Esophagus mucosa (tissue), 1 donor: ENCODE measurements at regions not wholly inside any gene's neighbourhood (a gene's known extent, or its start where the extent isn't known, plus 50 kb on each side); places are given as distances from the start of the nearest gene placed in this dataset.
A peak's percentile ranks its signal among the peaks of the same experiment; 100 is the strongest.

Experiments
- ATAC-seq: fragments of 200-7000 bp; cut with Tn5 transposase; one replicate; pipeline ENCODE4 v1.9.1; 2020
- donor health status: DM: yes; HTN: yes; CAD: no.

GRCh38 chr9:99366183-99366582 lies 144.1 kb downstream of the SEC61B start:
- no peak for ATAC-seq

DNA sequence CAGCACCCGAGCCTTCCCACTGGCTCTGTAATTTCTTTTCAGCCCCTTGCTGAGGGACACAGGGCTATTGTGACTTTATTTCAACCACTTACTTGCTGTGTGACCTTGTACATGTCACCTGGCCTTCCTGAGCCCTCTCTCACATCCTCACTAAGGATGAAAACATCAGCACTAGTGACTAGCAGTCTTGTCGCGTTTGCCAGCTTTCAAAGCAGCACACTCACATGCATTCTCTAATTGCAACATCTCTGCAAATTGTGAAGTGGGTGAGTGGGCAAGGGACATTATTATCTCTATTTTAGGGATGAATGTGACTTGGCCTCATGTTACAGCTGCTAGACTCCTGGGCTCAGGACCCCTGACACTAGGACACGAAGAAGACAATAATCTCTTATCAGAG lies 144.5 kb downstream of the SEC61B start:
- no peak for ATAC-seq

DNA sequence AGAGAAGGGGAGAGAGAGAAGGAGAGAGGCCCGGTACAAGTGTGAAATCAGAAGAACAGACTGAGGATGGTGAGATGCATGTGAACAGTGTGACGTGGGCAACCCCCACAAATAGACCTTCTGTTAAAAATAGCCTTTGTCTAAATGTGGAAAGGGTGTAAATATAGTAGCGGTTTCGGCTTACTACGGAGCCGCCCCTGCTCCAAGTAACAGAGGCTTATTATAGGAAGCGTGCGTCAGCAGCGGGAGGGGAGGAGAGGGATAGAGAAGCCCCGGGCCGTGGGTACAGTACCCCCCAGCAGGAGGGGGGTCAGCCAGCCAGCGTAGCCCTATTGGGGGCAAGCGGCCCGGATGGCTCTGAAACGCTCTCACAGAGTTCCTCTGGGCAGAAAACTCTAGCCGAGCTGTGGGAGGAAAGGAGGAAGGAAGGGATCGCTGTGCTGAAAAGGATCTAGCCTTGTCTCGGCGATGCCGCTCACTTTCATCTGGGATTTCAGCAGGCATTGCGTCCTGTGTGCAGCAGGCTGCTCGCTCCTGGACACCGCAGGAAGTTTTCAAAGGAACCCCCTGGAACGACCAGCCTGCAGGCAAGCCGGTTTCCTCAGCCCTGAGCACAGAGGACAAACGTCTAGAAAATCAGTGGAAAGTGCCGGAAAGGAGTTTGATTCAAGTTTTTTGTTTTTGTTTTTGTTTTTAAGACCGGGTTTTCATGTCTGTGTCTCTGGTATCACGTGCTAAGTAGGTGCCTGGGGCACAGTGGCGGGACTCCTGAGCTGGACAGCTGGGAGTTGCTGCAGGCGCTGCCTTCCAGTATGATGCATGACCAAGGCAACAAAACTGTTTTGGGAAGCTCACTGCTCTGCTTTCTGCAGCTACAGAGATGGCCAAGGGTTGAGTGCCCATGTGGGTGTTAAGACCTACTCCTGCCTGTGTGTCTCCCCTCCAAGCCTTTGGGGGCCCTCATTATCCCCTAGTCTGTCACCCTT lies 146.6 kb downstream of the SEC61B start:
- peak; percentile 34 for ATAC-seq

- ATAC-seq = no peak
Measured at GRCh38 chr9:99369327-99369722, 147.2 kb downstream of the SEC61B start.

GRCh38 chr9:99370376-99370775 lies 148.3 kb downstream of the SEC61B start:
- no peak for ATAC-seq

- ATAC-seq = no peak
Measured at GRCh38 chr9:99371376-99371775, 149.3 kb downstream of the SEC61B start.

DNA sequence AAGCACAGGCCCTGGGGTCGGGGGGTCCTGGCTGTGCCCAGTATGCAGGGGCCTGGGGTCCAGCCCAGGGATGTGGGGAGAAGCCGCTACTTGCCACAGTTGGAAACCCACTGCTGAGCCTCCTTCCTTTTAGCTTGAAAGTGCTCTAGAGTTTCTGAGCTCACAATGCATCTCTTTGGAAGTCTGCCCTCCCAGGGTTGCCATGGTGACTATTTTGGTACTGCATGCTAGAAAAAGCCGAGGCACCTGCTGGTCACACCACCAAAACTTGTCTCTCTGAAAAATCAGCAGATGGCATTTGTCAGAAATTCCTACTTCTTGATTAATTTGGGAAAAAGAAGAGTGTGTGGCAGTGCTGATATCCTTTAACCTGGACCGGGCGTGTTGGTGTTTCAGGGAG lies 151.8 kb downstream of the SEC61B start:
- ATAC-seq = no peak

- ATAC-seq = no peak
Measured at GRCh38 chr9:99374793-99375192, 152.7 kb downstream of the SEC61B start.

DNA sequence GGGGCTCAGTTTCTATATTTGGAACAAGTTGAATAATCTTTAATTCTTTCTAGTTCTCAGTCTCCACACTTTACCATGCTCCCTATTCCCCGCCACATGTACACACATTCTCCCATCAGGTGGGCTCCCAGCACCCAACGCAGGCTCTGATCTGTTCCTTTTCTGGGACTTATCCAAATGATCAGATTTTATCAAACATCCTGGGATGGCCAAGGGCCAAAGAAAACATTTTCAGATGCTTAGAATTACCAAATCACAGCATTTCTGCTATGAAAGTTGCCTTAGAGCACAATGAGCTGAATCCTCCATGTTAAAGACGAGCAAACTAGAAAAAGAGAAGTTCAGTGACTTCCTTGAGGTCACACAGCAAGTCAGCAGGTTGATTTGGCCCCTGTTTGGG lies 153.4 kb downstream of the SEC61B start:
- ATAC-seq = no peak

- no peak for ATAC-seq
Measured at GRCh38 chr9:99377790-99378775, 156.0 kb downstream of the SEC61B start.

DNA sequence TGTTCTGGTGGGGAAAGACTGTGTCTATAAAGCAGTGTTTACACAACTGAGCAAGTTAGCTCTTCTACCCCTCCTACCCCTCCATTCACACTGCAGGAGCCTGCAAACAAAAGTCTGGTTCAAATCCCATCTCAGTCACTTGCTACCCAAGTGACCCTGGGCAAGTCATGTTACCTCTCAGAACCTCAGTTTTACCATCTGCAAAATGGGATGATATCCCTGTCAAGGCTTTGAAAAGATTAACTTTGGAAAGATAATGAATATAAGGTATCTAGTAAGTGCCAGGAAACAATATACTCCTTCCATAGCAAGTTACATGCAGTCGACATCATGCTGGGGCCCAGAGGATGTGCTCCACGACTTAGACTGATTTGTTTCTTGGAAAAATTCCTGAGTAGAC lies 161.5 kb downstream of the SEC61B start:
- no peak for ATAC-seq

DNA sequence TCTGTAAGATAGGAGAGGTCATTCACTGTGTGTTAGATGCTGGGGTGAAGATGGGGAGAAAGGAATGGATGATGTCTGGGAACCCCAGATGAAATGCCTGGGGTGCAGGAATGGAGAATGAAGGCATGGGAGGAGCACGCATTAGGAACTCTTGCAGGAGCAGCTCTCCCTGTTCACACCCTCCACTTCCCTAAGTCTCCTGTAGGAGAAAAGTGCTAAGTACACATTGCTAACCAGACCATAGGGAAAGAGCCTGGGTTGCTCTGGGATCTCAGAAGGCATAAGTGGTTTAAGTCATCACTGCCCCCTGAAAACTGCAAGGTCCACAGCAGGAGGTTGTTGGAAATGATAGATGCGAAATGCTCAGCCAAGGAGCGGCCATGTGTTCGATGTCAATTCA lies 163.1 kb downstream of the SEC61B start:
- no peak for ATAC-seq

DNA sequence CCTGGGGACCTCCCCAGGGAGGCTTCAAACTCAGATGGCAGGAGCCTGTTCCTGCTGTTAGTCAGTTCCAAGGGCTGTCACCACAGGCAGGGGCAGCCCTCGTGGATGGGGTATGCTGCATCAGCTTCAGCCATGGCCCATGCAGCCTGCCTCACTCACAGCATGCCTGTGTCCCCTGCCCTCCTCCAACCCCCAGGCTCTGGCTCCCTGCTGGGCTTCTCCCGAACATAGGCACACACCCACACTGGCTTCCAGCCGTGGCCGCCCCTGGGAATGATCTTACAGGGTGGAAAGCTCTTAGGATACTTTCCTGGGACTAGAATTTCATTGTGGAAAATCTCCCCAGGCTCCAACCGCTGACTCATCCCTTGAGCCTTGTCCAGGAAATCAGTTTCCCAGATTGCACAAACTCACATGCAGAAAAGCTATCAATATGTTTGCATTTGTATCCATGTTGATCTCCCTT lies 163.8 kb downstream of the SEC61B start:
- ATAC-seq = no peak

- no peak for ATAC-seq
Measured at GRCh38 chr9:99387431-99387830, 165.3 kb downstream of the SEC61B start.

DNA sequence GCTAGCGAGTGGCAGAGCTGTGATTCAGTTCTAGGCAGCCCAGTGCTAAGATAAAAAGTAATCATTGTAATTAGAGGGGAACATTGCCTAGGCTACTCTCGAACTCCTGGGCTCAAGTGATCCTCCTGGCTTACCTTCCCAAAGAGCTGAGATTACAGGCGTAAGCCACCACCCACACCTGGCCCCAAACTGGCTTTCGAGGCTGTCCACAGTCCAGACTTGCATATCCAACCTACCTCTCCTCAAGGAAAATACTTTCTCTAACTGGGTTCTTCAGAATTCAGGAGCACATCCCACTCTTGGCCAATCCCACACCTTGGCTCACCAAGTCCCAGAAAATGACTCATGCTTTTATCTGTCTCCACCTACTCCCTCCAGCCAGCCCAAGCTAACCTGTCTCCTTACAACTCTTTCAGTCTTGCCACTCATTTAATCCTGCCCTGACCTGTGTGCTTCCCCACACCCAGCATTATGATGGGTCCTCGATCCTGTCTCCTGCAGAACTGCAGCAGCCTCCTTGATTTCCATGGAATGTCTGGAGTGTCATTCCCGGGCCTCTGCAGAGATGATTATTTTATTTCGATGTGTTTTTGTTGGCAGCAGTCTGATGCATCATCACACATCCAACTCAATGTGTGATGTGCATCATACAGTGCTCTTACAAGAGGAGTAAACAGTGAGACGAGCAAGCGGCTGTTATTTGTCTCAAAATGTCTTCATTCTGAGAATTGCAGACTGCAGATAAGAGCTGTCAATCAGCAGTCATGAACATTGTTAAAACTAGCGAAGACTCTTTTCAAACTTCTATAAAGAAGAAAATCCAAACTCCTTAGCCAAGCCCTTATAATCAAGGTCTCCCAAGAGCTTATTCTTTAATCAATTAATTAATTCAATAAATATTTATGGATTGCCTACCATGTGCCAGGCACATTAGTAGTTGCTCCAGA lies 167.3 kb downstream of the SEC61B start:
- peak; percentile 93 for ATAC-seq

GRCh38 chr9:99391937-99392594 lies 170.0 kb downstream of the SEC61B start:
- no peak for ATAC-seq

DNA sequence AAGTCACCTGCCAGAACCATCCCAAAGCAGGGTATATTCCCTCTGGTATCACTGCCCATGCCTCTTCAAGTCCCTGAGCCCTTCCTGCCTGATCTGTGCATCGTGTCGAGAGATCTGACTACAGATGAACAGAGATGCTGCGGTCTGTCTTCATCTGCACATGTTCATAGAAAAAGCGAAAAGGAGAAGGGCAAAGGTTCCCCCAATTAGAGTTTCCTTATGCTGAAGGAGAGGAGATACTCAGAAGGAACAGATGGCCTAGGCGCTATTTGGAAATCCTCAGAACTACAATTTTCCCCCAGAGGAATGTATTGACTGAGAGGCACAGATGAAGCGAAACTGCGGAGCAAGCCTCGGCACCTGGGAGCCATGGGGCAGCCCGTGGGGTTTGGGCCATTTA lies 170.9 kb downstream of the SEC61B start:
- ATAC-seq = no peak

GRCh38 chr9:99393993-99394392 lies 171.9 kb downstream of the SEC61B start:
- ATAC-seq = no peak

GRCh38 chr9:99398241-99398640 lies 176.2 kb downstream of the SEC61B start:
- no peak for ATAC-seq

GRCh38 chr9:99399474-99399873 lies 177.4 kb downstream of the SEC61B start:
- ATAC-seq = no peak

DNA sequence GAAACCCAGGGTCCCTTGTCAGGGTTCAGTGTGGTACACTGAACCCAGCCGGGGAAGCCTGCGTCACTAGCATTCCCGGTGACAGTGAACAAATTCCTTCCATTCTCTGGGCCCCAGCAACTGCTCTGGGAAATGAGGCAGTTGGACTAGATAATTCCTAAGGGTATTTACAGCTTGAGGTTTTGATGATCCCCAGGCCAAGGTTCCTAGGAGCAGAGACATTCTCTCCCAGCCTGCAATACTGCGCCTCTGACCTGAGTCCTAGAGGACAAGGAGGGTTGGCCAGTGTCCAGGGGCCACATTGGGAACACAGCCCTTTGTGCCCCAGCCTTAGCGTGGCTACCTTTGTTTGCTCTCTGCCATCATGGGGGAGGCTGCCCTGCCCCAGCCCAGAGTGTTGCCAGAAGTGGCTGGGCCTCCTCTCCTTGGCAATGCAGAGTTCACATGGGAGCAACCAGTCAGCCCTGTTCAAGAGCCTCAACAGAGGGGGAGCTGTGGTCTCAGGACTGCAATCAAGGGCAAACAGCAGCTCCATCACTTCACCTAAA lies 178.2 kb downstream of the SEC61B start:
- ATAC-seq = no peak
